GM12874 (cell line): ENCODE measurements at regions not wholly inside any gene's neighbourhood (a gene's known extent, or its start where the extent isn't known, plus 50 kb on each side); places are given as distances from the start of the nearest gene placed in this dataset.

Experiments
- TF ChIP-seq, protein P1 (sequence below): IDR thresholded peaks from 2 replicates; pipeline ENCODE4 v1.5.1; 2011; ENCODE audit warnings: low read depth, mild to moderate bottlenecking, control low read depth, low read length, moderate library complexity; ENCODE audit not compliant: insufficient read depth

GRCh38 chr5:39479537-39479936 is 54.8 kb upstream of the DAB2 start:
- TF ChIP-seq, protein P1, sequence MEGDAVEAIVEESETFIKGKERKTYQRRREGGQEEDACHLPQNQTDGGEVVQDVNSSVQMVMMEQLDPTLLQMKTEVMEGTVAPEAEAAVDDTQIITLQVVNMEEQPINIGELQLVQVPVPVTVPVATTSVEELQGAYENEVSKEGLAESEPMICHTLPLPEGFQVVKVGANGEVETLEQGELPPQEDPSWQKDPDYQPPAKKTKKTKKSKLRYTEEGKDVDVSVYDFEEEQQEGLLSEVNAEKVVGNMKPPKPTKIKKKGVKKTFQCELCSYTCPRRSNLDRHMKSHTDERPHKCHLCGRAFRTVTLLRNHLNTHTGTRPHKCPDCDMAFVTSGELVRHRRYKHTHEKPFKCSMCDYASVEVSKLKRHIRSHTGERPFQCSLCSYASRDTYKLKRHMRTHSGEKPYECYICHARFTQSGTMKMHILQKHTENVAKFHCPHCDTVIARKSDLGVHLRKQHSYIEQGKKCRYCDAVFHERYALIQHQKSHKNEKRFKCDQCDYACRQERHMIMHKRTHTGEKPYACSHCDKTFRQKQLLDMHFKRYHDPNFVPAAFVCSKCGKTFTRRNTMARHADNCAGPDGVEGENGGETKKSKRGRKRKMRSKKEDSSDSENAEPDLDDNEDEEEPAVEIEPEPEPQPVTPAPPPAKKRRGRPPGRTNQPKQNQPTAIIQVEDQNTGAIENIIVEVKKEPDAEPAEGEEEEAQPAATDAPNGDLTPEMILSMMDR = no peak

GRCh38 chr5:39478863-39479262 is 54.1 kb upstream of the DAB2 start:
- TF ChIP-seq, protein P1 = no peak

- TF ChIP-seq, protein P1 = no peak
Observed at GRCh38 chr5:39476843-39477220, 52.1 kb upstream of the DAB2 start.

GRCh38 chr5:39475881-39476842 is 51.4 kb upstream of the DAB2 start:
- TF ChIP-seq, protein P1 = no peak

- TF ChIP-seq, protein P1 = no peak
Observed at GRCh38 chr5:39475159-39475571, 50.4 kb upstream of the DAB2 start.
